WTC11 (cell line): ENCODE measurements at regions not wholly inside any gene's neighbourhood (a gene's known extent, or its start where the extent isn't known, plus 50 kb on each side); places are given as distances from the start of the nearest gene placed in this dataset.

Experiments
- ATF1 ChIP-seq: sonication (generic); formaldehyde crosslinking; IDR thresholded peaks from 2 replicates; pipeline ENCODE4 v1.8.1; 2023; ENCODE audit warnings: mild to moderate bottlenecking, moderate library complexity, missing genetic modification reagents
- CREM ChIP-seq: sonication (generic); formaldehyde crosslinking; IDR thresholded peaks from 2 replicates; pipeline ENCODE4 v1.8.1; 2022; ENCODE audit warnings: mild to moderate bottlenecking, missing genetic modification reagents, moderate library complexity
- ESRRA ChIP-seq: sonication (generic); formaldehyde crosslinking; IDR thresholded peaks from 2 replicates; pipeline ENCODE4 v1.8.1; 2022; ENCODE audit warnings: mild to moderate bottlenecking, missing genetic modification reagents, borderline replicate concordance
- ETV6 ChIP-seq: sonication (generic); formaldehyde crosslinking; IDR thresholded peaks from 2 replicates; pipeline ENCODE4 v1.8.1; 2022; ENCODE audit warnings: mild to moderate bottlenecking, missing genetic modification reagents
- FOXJ3 ChIP-seq: sonication (generic); formaldehyde crosslinking; IDR thresholded peaks from 2 replicates; pipeline ENCODE4 v1.9.0; 2021; ENCODE audit warnings: missing genetic modification reagents, mild to moderate bottlenecking, borderline replicate concordance
- JAZF1 ChIP-seq: fragments of 250-450 bp; sonication (Bioruptor Pico); IDR thresholded peaks from 2 replicates; pipeline ENCODE4 v1.9.0; 2021; ENCODE audit warnings: moderate library complexity, mild to moderate bottlenecking, inconsistent platforms
- MXD4 ChIP-seq: fragments of 250-450 bp; sonication (Bioruptor Pico); IDR thresholded peaks from 2 replicates; pipeline ENCODE4 v1.8.0; 2021; ENCODE audit warnings: mild to moderate bottlenecking, moderate library complexity, borderline replicate concordance
- TF ChIP-seq, protein P1 (sequence below): fragments of 200-600 bp; IDR thresholded peaks from 2 replicates; pipeline ENCODE4 v1.8.0; 2022; ENCODE audit warnings: antibody characterized with exemption
- TF ChIP-seq, protein P2 (sequence below): sonication (generic); formaldehyde crosslinking; IDR thresholded peaks from 2 replicates; pipeline ENCODE4 v1.8.1; 2023; ENCODE audit warnings: mild to moderate bottlenecking, missing genetic modification reagents, moderate library complexity
- TF ChIP-seq, protein P3 (sequence below): sonication (generic); formaldehyde crosslinking; IDR thresholded peaks from 2 replicates; pipeline ENCODE4 v1.8.1; 2022; ENCODE audit warnings: mild to moderate bottlenecking, missing genetic modification reagents, moderate library complexity, borderline replicate concordance
- TF ChIP-seq, protein P4 (sequence below): sonication (generic); formaldehyde crosslinking; IDR thresholded peaks from 2 replicates; pipeline ENCODE4 v1.8.0; 2022; ENCODE audit warnings: mild to moderate bottlenecking, missing genetic modification reagents
- TF ChIP-seq, protein P5 (sequence below): sonication (generic); formaldehyde crosslinking; IDR thresholded peaks from 2 replicates; pipeline ENCODE4 v1.8.1; 2023; ENCODE audit warnings: mild to moderate bottlenecking, moderate library complexity, missing genetic modification reagents
- TF ChIP-seq, protein P6 (sequence below): sonication (generic); formaldehyde crosslinking; IDR thresholded peaks from 2 replicates; pipeline ENCODE4 v1.8.0; 2022; ENCODE audit warnings: mild to moderate bottlenecking, missing genetic modification reagents

DNA sequence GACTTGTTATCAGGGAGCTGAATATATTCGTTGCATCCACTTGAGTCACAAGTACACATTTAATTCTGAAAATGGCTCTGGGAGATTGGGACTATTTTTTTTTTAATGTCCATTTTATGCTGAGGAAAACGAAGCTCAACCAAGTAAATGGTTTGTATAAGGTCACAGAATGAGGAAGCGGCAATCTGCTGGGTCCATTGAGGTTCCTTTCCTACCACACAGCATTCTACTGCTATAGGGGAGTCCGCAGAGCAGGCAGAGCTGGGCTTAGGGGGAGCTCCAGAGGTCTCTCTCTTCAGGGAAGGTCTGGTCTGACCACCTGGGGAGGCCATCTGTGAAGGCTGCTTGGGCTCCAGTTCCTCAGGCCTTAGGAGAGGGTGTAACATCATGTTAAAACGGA is 77.9 kb downstream of the MCFD2 start:
- TF ChIP-seq, protein P1, sequence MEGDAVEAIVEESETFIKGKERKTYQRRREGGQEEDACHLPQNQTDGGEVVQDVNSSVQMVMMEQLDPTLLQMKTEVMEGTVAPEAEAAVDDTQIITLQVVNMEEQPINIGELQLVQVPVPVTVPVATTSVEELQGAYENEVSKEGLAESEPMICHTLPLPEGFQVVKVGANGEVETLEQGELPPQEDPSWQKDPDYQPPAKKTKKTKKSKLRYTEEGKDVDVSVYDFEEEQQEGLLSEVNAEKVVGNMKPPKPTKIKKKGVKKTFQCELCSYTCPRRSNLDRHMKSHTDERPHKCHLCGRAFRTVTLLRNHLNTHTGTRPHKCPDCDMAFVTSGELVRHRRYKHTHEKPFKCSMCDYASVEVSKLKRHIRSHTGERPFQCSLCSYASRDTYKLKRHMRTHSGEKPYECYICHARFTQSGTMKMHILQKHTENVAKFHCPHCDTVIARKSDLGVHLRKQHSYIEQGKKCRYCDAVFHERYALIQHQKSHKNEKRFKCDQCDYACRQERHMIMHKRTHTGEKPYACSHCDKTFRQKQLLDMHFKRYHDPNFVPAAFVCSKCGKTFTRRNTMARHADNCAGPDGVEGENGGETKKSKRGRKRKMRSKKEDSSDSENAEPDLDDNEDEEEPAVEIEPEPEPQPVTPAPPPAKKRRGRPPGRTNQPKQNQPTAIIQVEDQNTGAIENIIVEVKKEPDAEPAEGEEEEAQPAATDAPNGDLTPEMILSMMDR, result no peak
- no peak for TF ChIP-seq ETV6 (CRISPR knock-in tag)
- no peak for TF ChIP-seq ATF1
- TF ChIP-seq FOXJ3 (CRISPR knock-in tag), result no peak
- TF ChIP-seq, protein P2, sequence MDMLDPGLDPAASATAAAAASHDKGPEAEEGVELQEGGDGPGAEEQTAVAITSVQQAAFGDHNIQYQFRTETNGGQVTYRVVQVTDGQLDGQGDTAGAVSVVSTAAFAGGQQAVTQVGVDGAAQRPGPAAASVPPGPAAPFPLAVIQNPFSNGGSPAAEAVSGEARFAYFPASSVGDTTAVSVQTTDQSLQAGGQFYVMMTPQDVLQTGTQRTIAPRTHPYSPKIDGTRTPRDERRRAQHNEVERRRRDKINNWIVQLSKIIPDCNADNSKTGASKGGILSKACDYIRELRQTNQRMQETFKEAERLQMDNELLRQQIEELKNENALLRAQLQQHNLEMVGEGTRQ (CRISPR knock-in tag), result no peak
- TF ChIP-seq, protein P3, sequence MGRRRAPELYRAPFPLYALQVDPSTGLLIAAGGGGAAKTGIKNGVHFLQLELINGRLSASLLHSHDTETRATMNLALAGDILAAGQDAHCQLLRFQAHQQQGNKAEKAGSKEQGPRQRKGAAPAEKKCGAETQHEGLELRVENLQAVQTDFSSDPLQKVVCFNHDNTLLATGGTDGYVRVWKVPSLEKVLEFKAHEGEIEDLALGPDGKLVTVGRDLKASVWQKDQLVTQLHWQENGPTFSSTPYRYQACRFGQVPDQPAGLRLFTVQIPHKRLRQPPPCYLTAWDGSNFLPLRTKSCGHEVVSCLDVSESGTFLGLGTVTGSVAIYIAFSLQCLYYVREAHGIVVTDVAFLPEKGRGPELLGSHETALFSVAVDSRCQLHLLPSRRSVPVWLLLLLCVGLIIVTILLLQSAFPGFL, result no peak
- TF ChIP-seq, protein P4, sequence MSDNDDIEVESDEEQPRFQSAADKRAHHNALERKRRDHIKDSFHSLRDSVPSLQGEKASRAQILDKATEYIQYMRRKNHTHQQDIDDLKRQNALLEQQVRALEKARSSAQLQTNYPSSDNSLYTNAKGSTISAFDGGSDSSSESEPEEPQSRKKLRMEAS, result no peak
- no peak for TF ChIP-seq JAZF1
- no peak for TF ChIP-seq ESRRA (CRISPR knock-in tag)
- TF ChIP-seq, protein P5, sequence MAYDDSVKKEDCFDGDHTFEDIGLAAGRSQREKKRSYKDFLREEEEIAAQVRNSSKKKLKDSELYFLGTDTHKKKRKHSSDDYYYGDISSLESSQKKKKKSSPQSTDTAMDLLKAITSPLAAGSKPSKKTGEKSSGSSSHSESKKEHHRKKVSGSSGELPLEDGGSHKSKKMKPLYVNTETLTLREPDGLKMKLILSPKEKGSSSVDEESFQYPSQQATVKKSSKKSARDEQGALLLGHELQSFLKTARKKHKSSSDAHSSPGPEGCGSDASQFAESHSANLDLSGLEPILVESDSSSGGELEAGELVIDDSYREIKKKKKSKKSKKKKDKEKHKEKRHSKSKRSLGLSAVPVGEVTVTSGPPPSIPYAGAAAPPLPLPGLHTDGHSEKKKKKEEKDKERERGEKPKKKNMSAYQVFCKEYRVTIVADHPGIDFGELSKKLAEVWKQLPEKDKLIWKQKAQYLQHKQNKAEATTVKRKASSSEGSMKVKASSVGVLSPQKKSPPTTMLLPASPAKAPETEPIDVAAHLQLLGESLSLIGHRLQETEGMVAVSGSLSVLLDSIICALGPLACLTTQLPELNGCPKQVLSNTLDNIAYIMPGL (CRISPR knock-in tag), result no peak
- TF ChIP-seq MXD4 (CRISPR knock-in tag), result no peak
- TF ChIP-seq CREM (CRISPR knock-in tag), result no peak
- TF ChIP-seq, protein P6, sequence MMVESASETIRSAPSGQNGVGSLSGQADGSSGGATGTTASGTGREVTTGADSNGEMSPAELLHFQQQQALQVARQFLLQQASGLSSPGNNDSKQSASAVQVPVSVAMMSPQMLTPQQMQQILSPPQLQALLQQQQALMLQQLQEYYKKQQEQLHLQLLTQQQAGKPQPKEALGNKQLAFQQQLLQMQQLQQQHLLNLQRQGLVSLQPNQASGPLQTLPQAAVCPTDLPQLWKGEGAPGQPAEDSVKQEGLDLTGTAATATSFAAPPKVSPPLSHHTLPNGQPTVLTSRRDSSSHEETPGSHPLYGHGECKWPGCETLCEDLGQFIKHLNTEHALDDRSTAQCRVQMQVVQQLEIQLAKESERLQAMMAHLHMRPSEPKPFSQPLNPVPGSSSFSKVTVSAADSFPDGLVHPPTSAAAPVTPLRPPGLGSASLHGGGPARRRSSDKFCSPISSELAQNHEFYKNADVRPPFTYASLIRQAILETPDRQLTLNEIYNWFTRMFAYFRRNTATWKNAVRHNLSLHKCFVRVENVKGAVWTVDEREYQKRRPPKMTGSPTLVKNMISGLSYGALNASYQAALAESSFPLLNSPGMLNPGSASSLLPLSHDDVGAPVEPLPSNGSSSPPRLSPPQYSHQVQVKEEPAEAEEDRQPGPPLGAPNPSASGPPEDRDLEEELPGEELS (CRISPR knock-in tag), result no peak
